GM23338 (cell line): ENCODE measurements at regions not wholly inside any gene's neighbourhood (a gene's known extent, or its start where the extent isn't known, plus 50 kb on each side); places are given as distances from the start of the nearest gene placed in this dataset.

Source experiments
- ATAC-seq: fragments of 200-7000 bp; cut with Tn5 transposase; 3 replicates; pipeline ENCODE4 v1.9.1; 2020
- DNase-seq: peaks from one replicate; pipeline ENCODE4 v3.0.0-alpha.2; 2015; ENCODE audit warnings: low spot score
- H2AFZ ChIP-seq: fragments of 200-600 bp; sonication (generic); 2 replicates; pipeline ENCODE4 v1.8.0; 2016; ENCODE audit warnings: antibody characterized with exemption, mild to moderate bottlenecking, moderate library complexity
- H3F3A ChIP-seq: fragments of 200-600 bp; sonication (generic); replicated peaks from 2 replicates; pipeline ENCODE4 v1.8.0; 2017; ENCODE audit warnings: antibody characterized with exemption, mixed run types, low read depth
- H3K27ac ChIP-seq: fragments of 200-600 bp; sonication (generic); 2 replicates; pipeline ENCODE4 v1.6.1; 2016; ENCODE audit warnings: low read depth
- H3K27me3 ChIP-seq: fragments of 200-600 bp; sonication (generic); 2 replicates; pipeline ENCODE4 v1.8.0; 2016; ENCODE audit warnings: mild to moderate bottlenecking, mixed run types, moderate library complexity; ENCODE audit not compliant: insufficient read depth
- H3K36me3 ChIP-seq: fragments of 200-600 bp; sonication (generic); 2 replicates; pipeline ENCODE4 v1.8.0; 2016; ENCODE audit warnings: mild to moderate bottlenecking; ENCODE audit not compliant: insufficient read depth
- H3K4me1 ChIP-seq: fragments of 200-600 bp; sonication (generic); 2 replicates; pipeline ENCODE4 v1.8.0; 2016; ENCODE audit warnings: mild to moderate bottlenecking, moderate library complexity; ENCODE audit not compliant: insufficient read depth
- H3K4me2 ChIP-seq: fragments of 200-600 bp; sonication (generic); 2 replicates; pipeline ENCODE4 v1.7.1; 2017; ENCODE audit warnings: mixed run types
- H3K4me3 ChIP-seq: fragments of 200-600 bp; sonication (generic); 2 replicates; pipeline ENCODE4 v1.6.1; 2016; ENCODE audit warnings: mixed run types
- H3K79me2 ChIP-seq: fragments of 200-600 bp; sonication (generic); replicated peaks from 2 replicates; pipeline ENCODE4 v1.8.0; 2017; ENCODE audit warnings: mild to moderate bottlenecking; ENCODE audit not compliant: insufficient read depth
- H3K9me2 ChIP-seq: fragments of 200-600 bp; sonication (generic); 2 replicates; pipeline ENCODE4 v1.8.0; 2017; ENCODE audit not compliant: insufficient read depth
- H4K20me1 ChIP-seq: fragments of 200-600 bp; sonication (generic); replicated peaks from 2 replicates; pipeline ENCODE4 v1.8.0; 2017; ENCODE audit warnings: mild to moderate bottlenecking; ENCODE audit not compliant: insufficient read depth
- H3K27ac Mint-ChIP-seq: 2 replicates; pipeline ENCODE4 v1.8.0; 2020; ENCODE audit warnings: inconsistent platforms, mild to moderate bottlenecking, moderate library complexity, mixed read lengths
- H3K27me3 Mint-ChIP-seq: 3 replicates; pipeline ENCODE4 v1.8.0; 2022; ENCODE audit warnings: low read depth, mild to moderate bottlenecking, moderate library complexity, mixed read lengths, inconsistent platforms; ENCODE audit not compliant: insufficient read depth, poor library complexity
- H3K36me3 Mint-ChIP-seq: 3 replicates; pipeline ENCODE4 v1.8.0; 2021; ENCODE audit warnings: low read depth, mild to moderate bottlenecking, inconsistent platforms, moderate library complexity, mixed read lengths
- H3K4me1 Mint-ChIP-seq: 3 replicates; pipeline ENCODE4 v1.8.0; 2020; ENCODE audit warnings: mild to moderate bottlenecking, inconsistent platforms, mixed read lengths
- H3K4me3 Mint-ChIP-seq: 3 replicates; pipeline ENCODE4 v1.8.0; 2021; ENCODE audit warnings: moderate library complexity, mild to moderate bottlenecking, inconsistent platforms, mixed read lengths
- H3K9me3 Mint-ChIP-seq: 3 replicates; pipeline ENCODE4 v1.8.0; 2020; ENCODE audit warnings: moderate library complexity, mild to moderate bottlenecking, inconsistent platforms, mixed read lengths
- CREB1 ChIP-seq: fragments of 250-450 bp; sonication (Bioruptor Pico); IDR thresholded peaks from 2 replicates; pipeline ENCODE4 v1.5.0; 2020; ENCODE audit warnings: low read depth, mild to moderate bottlenecking, moderate library complexity
- NANOG ChIP-seq: IDR thresholded peaks from 2 replicates; pipeline ENCODE4 v1.6.1; 2016; ENCODE audit warnings: antibody characterized with exemption, borderline replicate concordance
- ZNF114 ChIP-seq: fragments of 250-450 bp; sonication (Bioruptor Pico); IDR thresholded peaks from 2 replicates; pipeline ENCODE4 v1.5.0; 2020; ENCODE audit warnings: mild to moderate bottlenecking, moderate library complexity
- TF ChIP-seq, protein P1 (sequence below), 2 experiments: fragments of 200-600 bp in 1 of 2; sonication (generic) in 1 of 2; conservative IDR thresholded peaks; 2 replicates each; pipeline versions ENCODE4 v1.5.1 to v1.6.1; 2016 to 2017; ENCODE audit warnings: antibody characterized with exemption in 2 of 2, low read depth in 2 of 2, mild to moderate bottlenecking in 2 of 2, moderate library complexity in 1 of 2
- TF ChIP-seq, protein P2 (sequence below): IDR thresholded peaks from 2 replicates; pipeline ENCODE4 v1.6.1; 2016; ENCODE audit warnings: antibody characterized with exemption

DNA sequence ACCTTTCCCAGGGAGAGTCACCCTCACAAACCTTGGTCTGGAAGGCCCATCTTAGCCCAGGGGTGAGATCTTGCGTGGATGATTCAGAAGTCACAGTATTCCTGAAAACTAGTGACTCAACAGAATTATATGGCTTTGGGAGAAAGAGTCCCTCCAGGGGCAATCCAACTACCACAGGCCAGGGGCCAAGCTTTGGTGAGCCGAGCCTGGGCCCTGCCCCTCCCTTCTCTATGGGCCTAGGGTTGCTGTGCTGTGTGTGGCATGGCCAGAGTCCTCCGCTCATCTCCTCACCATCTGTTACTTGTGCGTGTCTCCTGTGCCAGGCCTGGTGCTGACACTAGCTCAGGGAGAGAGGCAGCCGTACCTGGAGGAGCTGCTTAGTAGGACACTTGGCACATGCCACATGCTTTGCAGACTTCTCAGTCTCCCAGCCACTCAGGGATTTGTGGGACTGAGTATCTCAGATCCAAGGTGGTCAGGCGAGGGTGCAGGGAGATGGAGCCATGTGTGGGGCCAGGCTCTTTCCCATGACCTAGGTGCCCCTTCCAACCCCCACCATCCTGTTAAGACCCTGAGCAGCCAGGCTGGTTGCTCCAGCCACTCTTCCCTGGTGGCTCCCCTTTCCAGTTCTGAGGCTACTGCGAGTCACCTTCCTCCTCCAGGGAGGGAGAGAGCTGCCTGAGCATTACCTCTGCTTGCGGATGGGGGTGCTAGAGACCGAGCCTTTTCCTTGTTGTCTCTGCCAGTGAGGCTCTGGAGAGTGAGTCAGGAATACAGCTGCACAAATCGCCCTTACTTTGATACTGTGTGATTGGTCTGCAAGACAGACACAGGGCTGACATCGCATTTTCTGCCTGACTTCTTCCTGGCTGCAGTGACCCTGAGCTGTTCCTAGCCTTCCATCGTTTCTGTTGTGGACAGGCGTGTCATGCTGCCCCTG, 94.1 kb downstream of the SLC25A47 start:
- Mint-ChIP-seq H3K36me3 (peaks cover 2% of the 10 kb centered on the region; the same call in 2 of the 3 replicates), H3K4me1 (peaks cover 10% of the 10 kb centered on the region), H3K4me3 (no peak overlapping the region), H3K27ac (peak overlapping the region; percentile 45; the same call in 1 of the 2 replicates), H3K9me3 (peaks cover 2% of the 10 kb centered on the region; the same call in 1 of the 3 replicates), H3K27me3 (peaks cover 5% of the 10 kb centered on the region)
- H3K4me3 ChIP-seq = no peak overlapping the region
- H3F3A ChIP-seq = no peaks in the 10 kb centered on the region
- H3K79me2 ChIP-seq = peaks cover 3% of the 10 kb centered on the region; the same call in 1 of the 2 replicates
- peak; percentile 86 for DNase-seq
- H3K27ac ChIP-seq = no peak overlapping the region
- H3K4me2 ChIP-seq = no peak overlapping the region
- peaks cover 5% of the 10 kb centered on the region; the same call in 1 of the 2 replicates for H3K4me1 ChIP-seq
- no peak overlapping the region for H2AFZ ChIP-seq
- peak; percentile 97 for ATAC-seq
- H4K20me1 ChIP-seq = no peaks in the 10 kb centered on the region
- H3K9me2 ChIP-seq = no peaks in the 10 kb centered on the region
- TF ChIP-seq, protein P1, sequence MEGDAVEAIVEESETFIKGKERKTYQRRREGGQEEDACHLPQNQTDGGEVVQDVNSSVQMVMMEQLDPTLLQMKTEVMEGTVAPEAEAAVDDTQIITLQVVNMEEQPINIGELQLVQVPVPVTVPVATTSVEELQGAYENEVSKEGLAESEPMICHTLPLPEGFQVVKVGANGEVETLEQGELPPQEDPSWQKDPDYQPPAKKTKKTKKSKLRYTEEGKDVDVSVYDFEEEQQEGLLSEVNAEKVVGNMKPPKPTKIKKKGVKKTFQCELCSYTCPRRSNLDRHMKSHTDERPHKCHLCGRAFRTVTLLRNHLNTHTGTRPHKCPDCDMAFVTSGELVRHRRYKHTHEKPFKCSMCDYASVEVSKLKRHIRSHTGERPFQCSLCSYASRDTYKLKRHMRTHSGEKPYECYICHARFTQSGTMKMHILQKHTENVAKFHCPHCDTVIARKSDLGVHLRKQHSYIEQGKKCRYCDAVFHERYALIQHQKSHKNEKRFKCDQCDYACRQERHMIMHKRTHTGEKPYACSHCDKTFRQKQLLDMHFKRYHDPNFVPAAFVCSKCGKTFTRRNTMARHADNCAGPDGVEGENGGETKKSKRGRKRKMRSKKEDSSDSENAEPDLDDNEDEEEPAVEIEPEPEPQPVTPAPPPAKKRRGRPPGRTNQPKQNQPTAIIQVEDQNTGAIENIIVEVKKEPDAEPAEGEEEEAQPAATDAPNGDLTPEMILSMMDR (conservative IDR thresholded peaks at IDR 0.05; ENCODE audit: low read depth in 2 of 2) = peak; percentile 68 to 86
- TF ChIP-seq, protein P2, sequence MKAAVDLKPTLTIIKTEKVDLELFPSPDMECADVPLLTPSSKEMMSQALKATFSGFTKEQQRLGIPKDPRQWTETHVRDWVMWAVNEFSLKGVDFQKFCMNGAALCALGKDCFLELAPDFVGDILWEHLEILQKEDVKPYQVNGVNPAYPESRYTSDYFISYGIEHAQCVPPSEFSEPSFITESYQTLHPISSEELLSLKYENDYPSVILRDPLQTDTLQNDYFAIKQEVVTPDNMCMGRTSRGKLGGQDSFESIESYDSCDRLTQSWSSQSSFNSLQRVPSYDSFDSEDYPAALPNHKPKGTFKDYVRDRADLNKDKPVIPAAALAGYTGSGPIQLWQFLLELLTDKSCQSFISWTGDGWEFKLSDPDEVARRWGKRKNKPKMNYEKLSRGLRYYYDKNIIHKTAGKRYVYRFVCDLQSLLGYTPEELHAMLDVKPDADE = no peak
- no peaks in the 10 kb centered on the region for H3K36me3 ChIP-seq
- no peaks in the 10 kb centered on the region for H3K27me3 ChIP-seq

DNA sequence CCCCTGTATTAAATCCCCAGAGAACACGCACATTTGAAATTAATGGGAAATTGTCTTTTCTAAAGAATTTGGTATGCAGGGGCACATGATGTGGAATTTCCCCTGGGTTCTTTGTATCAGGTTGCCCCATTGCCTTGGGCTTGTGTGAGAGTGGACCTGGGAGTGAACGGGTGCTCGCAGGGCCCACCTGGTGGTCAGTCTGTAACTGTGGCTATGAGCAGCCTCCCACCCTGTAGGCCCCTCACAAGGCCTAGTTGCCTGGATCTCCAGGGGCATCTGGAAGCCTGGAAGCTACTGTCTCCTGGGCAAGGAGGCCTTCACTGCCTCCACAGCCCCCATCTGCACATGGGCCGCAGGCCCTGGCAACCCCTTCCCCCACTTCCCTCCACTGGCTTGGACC, 96.7 kb downstream of the SLC25A47 start:
- no peaks in the 10 kb centered on the region for H3K36me3 ChIP-seq
- no peaks in the 10 kb centered on the region for H3F3A ChIP-seq
- Mint-ChIP-seq H3K4me3 (no peak overlapping the region), H3K9me3 (peaks cover 2% of the 10 kb centered on the region; the same call in 1 of the 3 replicates), H3K4me1 (peaks cover 14% of the 10 kb centered on the region), H3K27ac (no peak overlapping the region), H3K27me3 (peaks cover 5% of the 10 kb centered on the region), H3K36me3 (peaks cover 2% of the 10 kb centered on the region; the same call in 2 of the 3 replicates)
- no peaks in the 10 kb centered on the region for H3K27me3 ChIP-seq
- H3K79me2 ChIP-seq = peaks cover 8% of the 10 kb centered on the region; the same call in 1 of the 2 replicates
- no peak overlapping the region for H2AFZ ChIP-seq
- H3K4me1 ChIP-seq = peaks cover 5% of the 10 kb centered on the region; the same call in 1 of the 2 replicates
- TF ChIP-seq, protein P1 (conservative IDR thresholded peaks at IDR 0.05; ENCODE audit: low read depth in 2 of 2) = peak; percentile 47 to 58
- TF ChIP-seq ZNF114 (CRISPR knock-in tag) = no peak
- no peak for TF ChIP-seq CREB1 (CRISPR knock-in tag)
- TF ChIP-seq NANOG = no peak
- DNase-seq = peak; percentile 63
- H3K27ac ChIP-seq = no peak overlapping the region
- ATAC-seq = peak; percentile 64
- H3K4me3 ChIP-seq = no peak overlapping the region
- no peak overlapping the region for H3K4me2 ChIP-seq
- no peaks in the 10 kb centered on the region for H3K9me2 ChIP-seq
- no peaks in the 10 kb centered on the region for H4K20me1 ChIP-seq
